IPS-11a (cell line): ENCODE measurements at regions not wholly inside any gene's neighbourhood (a gene's known extent, or its start where the extent isn't known, plus 50 kb on each side); places are given as distances from the start of the nearest gene placed in this dataset.
"Not testable (repeated sequence)": the region's sequence is repeated elsewhere in the genome, so short reads cannot be mapped to it uniquely, and the experiment has no call there.

Experiments used
- H3K4me3 ChIP-seq: one replicate; pipeline ENCODE4 v1.5.1; 2013; ENCODE audit warnings: low read depth, low read length, control low read depth

- H3K4me3 ChIP-seq: not testable (repeated sequence)
Observed at GRCh38 chrX:909068-909467, 278.5 kb downstream of the SHOX start.

GRCh38 chrX:906586-906985 is 276.0 kb downstream of the SHOX start:
- no peak overlapping the region for H3K4me3 ChIP-seq

GRCh38 chrX:905848-906566 is 275.4 kb downstream of the SHOX start:
- no peak overlapping the region for H3K4me3 ChIP-seq

GRCh38 chrX:903116-903515 is 272.5 kb downstream of the SHOX start:
- H3K4me3 ChIP-seq: no peak overlapping the region

- no peak overlapping the region for H3K4me3 ChIP-seq
Observed at GRCh38 chrX:896256-896655, 265.7 kb downstream of the SHOX start.

GRCh38 chrX:889966-890651 is 259.5 kb downstream of the SHOX start:
- H3K4me3 ChIP-seq: no peak overlapping the region

GRCh38 chrX:887724-888123 is 257.1 kb downstream of the SHOX start:
- H3K4me3 ChIP-seq: not testable (repeated sequence)

- no peak overlapping the region for H3K4me3 ChIP-seq
Observed at GRCh38 chrX:883588-883987, 253.0 kb downstream of the SHOX start.

GRCh38 chrX:879756-880698 is 249.4 kb downstream of the SHOX start:
- not testable (repeated sequence) for H3K4me3 ChIP-seq

- no peak overlapping the region for H3K4me3 ChIP-seq
Observed at GRCh38 chrX:874061-874460, 243.5 kb downstream of the SHOX start.

GRCh38 chrX:873016-873415 is 242.4 kb downstream of the SHOX start:
- no peak overlapping the region for H3K4me3 ChIP-seq

- H3K4me3 ChIP-seq: no peak overlapping the region
Observed at GRCh38 chrX:872090-872489, 241.5 kb downstream of the SHOX start.

- no peak overlapping the region for H3K4me3 ChIP-seq
Observed at GRCh38 chrX:871626-872025, 241.0 kb downstream of the SHOX start.

GRCh38 chrX:867966-868647 is 237.5 kb downstream of the SHOX start:
- no peak overlapping the region for H3K4me3 ChIP-seq

- H3K4me3 ChIP-seq: no peak overlapping the region
Observed at GRCh38 chrX:867502-867901, 236.9 kb downstream of the SHOX start.

- H3K4me3 ChIP-seq: no peak overlapping the region
Observed at GRCh38 chrX:866441-866990, 235.9 kb downstream of the SHOX start.

GRCh38 chrX:865422-865821 is 234.8 kb downstream of the SHOX start:
- H3K4me3 ChIP-seq: no peak overlapping the region

GRCh38 chrX:861921-862320 is 231.3 kb downstream of the SHOX start:
- no peak overlapping the region for H3K4me3 ChIP-seq

- no peak overlapping the region for H3K4me3 ChIP-seq
Observed at GRCh38 chrX:861340-861890, 230.8 kb downstream of the SHOX start.

- no peak overlapping the region for H3K4me3 ChIP-seq
Observed at GRCh38 chrX:859329-859728, 228.7 kb downstream of the SHOX start.
